Thyroid gland (tissue), 4 donors: ENCODE measurements at regions not wholly inside any gene's neighbourhood (a gene's known extent, or its start where the extent isn't known, plus 50 kb on each side); places are given as distances from the start of the nearest gene placed in this dataset.

Experiments
- DNase-seq, 2 donors: peaks; one replicate each; pipeline ENCODE4 v3.0.0-alpha.2; 2019
- H3K27ac ChIP-seq, 3 donors: fragments of 200-600 bp; sonication (generic); 1 replicate in 2 of 3; 2 replicates in 1 of 3; pipeline ENCODE4 v1.5.1; 2016 to 2019; ENCODE audit warnings: mild to moderate bottlenecking in 1 of 3, moderate library complexity in 1 of 3
- H3K27me3 ChIP-seq: fragments of 200-600 bp; sonication (generic); one replicate; pipeline ENCODE4 v1.5.1; 2019
- H3K36me3 ChIP-seq, 2 donors: fragments of 200-600 bp; sonication (generic); one replicate each; pipeline ENCODE4 v1.5.1; 2016 to 2019
- H3K4me1 ChIP-seq, 2 donors: fragments of 200-600 bp; sonication (generic); one replicate each; pipeline ENCODE4 v1.5.1; 2017 to 2019
- H3K4me3 ChIP-seq, 3 donors: fragments of 200-600 bp; sonication (generic); replicated peaks in 1 of 3; 1 replicate in 2 of 3; 2 replicates in 1 of 3; pipeline ENCODE4 v1.5.1; 2016; ENCODE audit warnings: mild to moderate bottlenecking in 1 of 3
- H3K9me3 ChIP-seq: fragments of 200-600 bp; sonication (generic); one replicate; pipeline ENCODE4 v1.5.1; 2017
- CTCF ChIP-seq, 6 experiments: fragments of 200-600 bp in 3 of 6; fragments of 450-650 bp in 3 of 6; sonication (generic) in 3 of 6; IDR thresholded peaks; one replicate each; pipeline ENCODE4 v1.5.1; 2016 to 2019; ENCODE audit warnings: antibody characterized with exemption in 6 of 6, mild to moderate bottlenecking in 2 of 6, inconsistent platforms in 1 of 6, moderate library complexity in 1 of 6
- POLR2A ChIP-seq, 2 donors: fragments of 450-650 bp; IDR thresholded peaks; one replicate each; pipeline ENCODE4 v1.6.1; 2017; ENCODE audit warnings: antibody characterized with exemption in 2 of 2, mild to moderate bottlenecking in 2 of 2, moderate library complexity in 1 of 2
- WGBS, 2 donors: methylation state at CpG; one replicate each; pipeline ENCODE4 v1.1.5; 2017; 5-methylcytosine and 5-hydroxymethylcytosine counted together
- intact Hi-C: fragments of 100-400 bp; cut with DNase I; formaldehyde crosslinking; loops from one replicate; pipeline ENCODE4 v1.15.1; 2023

GRCh38 chr17:70624211-70624610 lies 454.9 kb downstream of the KCNJ2 start:
- H3K27me3 ChIP-seq, result no peaks in the 10 kb centered on the region
- H3K27ac ChIP-seq, result no peak overlapping the region
- H3K36me3 ChIP-seq, result no peaks in the 10 kb centered on the region
- no peak overlapping the region for H3K4me3 ChIP-seq
- H3K9me3 ChIP-seq, result no peaks in the 10 kb centered on the region
- no peak for DNase-seq
- intact Hi-C loops, result no loop called here
- no peaks in the 10 kb centered on the region for H3K4me1 ChIP-seq
- TF ChIP-seq POLR2A (IDR thresholded peaks at IDR 0.05) (no peak), CTCF (IDR thresholded peaks at IDR 0.05) (no peak)

- no peaks in the 10 kb centered on the region for H3K27me3 ChIP-seq
- H3K4me1 ChIP-seq, result no peaks in the 10 kb centered on the region
- H3K27ac ChIP-seq, result no peak overlapping the region
- no peak overlapping the region for H3K4me3 ChIP-seq
- 67 to 76% methylated on average over 4 of the region's 4 CpGs for WGBS, 2 donors
- intact Hi-C loops, result no loop called here
- no peaks in the 10 kb centered on the region for H3K9me3 ChIP-seq
- TF ChIP-seq CTCF (IDR thresholded peaks at IDR 0.05) (no peak), POLR2A (IDR thresholded peaks at IDR 0.05) (no peak)
- no peak for DNase-seq
- H3K36me3 ChIP-seq, result no peaks in the 10 kb centered on the region
These were observed 460.6 kb downstream of the KCNJ2 start for GRCh38 chr17:70629902-70630301.

- Histone ChIP-seq H3K36me3 (no peaks in the 10 kb centered on the region), H3K27ac (no peak overlapping the region), H3K9me3 (no peaks in the 10 kb centered on the region), H3K4me3 (no peak overlapping the region), H3K4me1 (no peaks in the 10 kb centered on the region), H3K27me3 (no peaks in the 10 kb centered on the region)
- intact Hi-C loops, result no loop called here
- peak; percentile 29 to 77 (median 64) for TF ChIP-seq CTCF (IDR thresholded peaks at IDR 0.05)
- TF ChIP-seq POLR2A (IDR thresholded peaks at IDR 0.05), result no peak
- no peak for DNase-seq
- 18 to 27% methylated on average over 2 of the region's 2 CpGs for WGBS, 2 donors
These were observed 467.3 kb downstream of the KCNJ2 start for GRCh38 chr17:70636517-70637133.

- intact Hi-C loops, result no loop called here
- H3K27me3 ChIP-seq, result no peaks in the 10 kb centered on the region
- H3K36me3 ChIP-seq, result no peaks in the 10 kb centered on the region
- DNase-seq, result no peak
- 79 to 93% methylated on average over 2 of the region's 2 CpGs for WGBS, 2 donors
- H3K27ac ChIP-seq, result no peak overlapping the region
- H3K4me1 ChIP-seq, result no peaks in the 10 kb centered on the region
- no peaks in the 10 kb centered on the region for H3K9me3 ChIP-seq
- H3K4me3 ChIP-seq, result no peak overlapping the region
- no peak for TF ChIP-seq POLR2A (IDR thresholded peaks at IDR 0.05)
- no peak for TF ChIP-seq CTCF (IDR thresholded peaks at IDR 0.05)
These were observed 472.7 kb downstream of the KCNJ2 start for GRCh38 chr17:70642059-70642458.

- TF ChIP-seq CTCF (IDR thresholded peaks at IDR 0.05) (no peak), POLR2A (IDR thresholded peaks at IDR 0.05) (no peak)
- Histone ChIP-seq H3K27ac (no peak overlapping the region), H3K27me3 (no peaks in the 10 kb centered on the region), H3K9me3 (no peaks in the 10 kb centered on the region), H3K4me3 (no peak overlapping the region), H3K36me3 (no peaks in the 10 kb centered on the region), H3K4me1 (no peaks in the 10 kb centered on the region)
- intact Hi-C loops, result no loop called here
- WGBS, 2 donors, result 75 to 83% methylated on average over 2 of the region's 2 CpGs
- no peak for DNase-seq
These were observed 474.8 kb downstream of the KCNJ2 start for GRCh38 chr17:70644096-70644495.
